Stimulated activated CD4-positive, alpha-beta T cell treated with anti-CD3 and anti-CD28 coated beads, Interleukin-15, amount 100 ng/mL, for 24 hours (primary cell): ENCODE measurements at regions not wholly inside any gene's neighbourhood (a gene's known extent, or its start where the extent isn't known, plus 50 kb on each side); places are given as distances from the start of the nearest gene placed in this dataset.
"Not testable (repeated sequence)": the region's sequence is repeated elsewhere in the genome, so short reads cannot be mapped to it uniquely, and the experiment has no call there.

Source experiments
- DNase-seq: peaks from one replicate; pipeline ENCODE4 v3.0.0-alpha.2; 2020

GRCh38 chr13:90798381-90798780 lies 549.1 kb upstream of the MIR17HG start:
- no peak for DNase-seq

- no peak for DNase-seq
These were observed 547.3 kb upstream of the MIR17HG start for GRCh38 chr13:90800082-90800746.

GRCh38 chr13:90801621-90802020 lies 545.9 kb upstream of the MIR17HG start:
- no peak for DNase-seq

DNA sequence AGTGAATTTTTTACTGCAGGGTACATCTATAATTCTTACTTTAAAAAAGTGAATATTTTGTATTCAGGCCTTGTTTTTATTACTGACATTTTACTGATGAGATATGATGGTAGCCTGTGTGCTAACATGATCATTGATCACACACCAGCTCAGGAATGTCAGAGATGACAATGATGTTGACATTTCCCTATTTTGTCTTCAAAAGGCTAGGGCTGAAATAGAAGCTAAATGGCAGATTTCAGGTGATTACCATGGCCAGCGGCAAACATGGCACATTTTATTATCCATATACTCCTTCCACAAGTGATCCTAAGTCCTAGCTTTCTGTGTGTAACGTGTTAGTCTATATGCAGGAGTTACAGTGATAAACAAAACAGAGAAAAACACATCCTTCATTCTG lies 544.3 kb upstream of the MIR17HG start:
- DNase-seq = no peak

- no peak for DNase-seq
These were observed 541.4 kb upstream of the MIR17HG start for GRCh38 chr13:90806016-90806615.

GRCh38 chr13:90806892-90807291 lies 540.6 kb upstream of the MIR17HG start:
- DNase-seq = no peak

DNA sequence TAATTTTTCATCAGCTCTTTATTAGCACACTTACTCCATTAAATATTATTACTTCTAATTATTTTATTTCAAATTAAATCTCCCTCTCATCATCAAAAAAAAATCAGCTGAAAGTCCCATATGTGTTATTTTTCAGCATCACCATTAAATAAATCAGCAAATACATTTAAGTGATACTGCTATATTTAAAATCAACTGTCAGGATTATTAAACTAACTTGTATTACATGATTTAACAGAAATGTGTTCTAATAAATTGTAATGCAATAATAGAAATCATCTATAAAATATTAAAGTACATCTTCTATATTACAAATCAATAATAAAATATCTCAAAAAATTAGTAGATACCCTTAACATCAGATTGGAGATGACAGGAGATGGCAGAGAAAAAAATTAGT lies 538.6 kb upstream of the MIR17HG start:
- DNase-seq = no peak

DNA sequence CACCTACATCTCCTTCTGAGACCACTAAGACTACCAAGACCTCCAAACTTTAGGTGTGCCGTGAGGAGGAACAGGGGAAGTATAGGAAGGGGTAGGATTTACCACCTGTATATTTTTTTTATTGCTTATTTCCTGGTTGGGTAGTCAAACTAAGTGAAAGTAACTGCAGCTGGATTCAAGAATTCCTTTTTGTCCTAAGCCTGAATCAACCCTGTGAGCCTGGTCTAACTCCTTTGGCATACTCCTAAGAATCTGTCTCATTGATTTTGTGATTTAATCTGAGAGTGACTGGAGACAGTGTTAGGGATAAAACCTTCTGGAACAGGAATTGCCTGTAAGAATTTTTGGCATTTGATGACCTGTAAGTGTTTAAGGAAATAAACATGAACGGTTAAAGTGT lies 523.5 kb upstream of the MIR17HG start:
- DNase-seq = no peak

DNA sequence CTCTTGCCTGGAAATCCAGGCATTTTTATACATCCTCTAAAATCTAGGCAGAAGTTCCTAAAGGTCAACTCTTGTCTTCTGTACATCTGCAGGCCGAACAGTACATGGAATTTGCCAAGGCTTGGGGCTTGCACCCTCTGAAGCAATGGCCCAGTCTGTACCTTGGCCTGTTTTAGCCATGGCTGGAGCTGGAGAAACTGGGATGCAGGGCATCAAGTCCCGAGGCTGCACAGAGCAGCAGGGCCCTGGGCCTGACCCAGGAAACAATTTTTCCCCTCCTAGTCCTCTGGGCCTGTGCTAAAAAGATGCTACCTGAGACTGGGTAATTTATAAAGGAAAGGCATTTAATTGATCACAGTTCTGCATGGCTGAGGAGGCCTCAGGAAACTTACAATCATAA lies 520.8 kb upstream of the MIR17HG start:
- DNase-seq = no peak

GRCh38 chr13:90830782-90831181 lies 516.7 kb upstream of the MIR17HG start:
- DNase-seq = no peak

DNA sequence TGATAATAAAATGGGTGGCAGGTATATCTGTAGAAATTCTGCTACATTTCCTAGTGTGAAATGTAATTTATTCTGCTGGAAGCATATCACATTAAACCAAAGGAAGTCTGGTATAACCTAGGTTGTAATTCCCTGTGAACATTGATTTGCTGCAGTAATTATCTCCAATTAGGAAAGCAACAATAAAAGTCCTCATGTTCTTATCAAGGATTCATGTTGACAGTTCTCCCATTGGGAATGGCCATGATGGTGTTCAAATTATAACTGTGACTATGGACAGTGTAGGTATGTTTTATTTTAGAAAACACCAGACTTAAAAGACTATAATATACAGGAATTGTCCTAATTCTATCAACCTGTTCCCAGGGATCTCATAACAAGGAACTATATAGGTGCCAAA lies 513.5 kb upstream of the MIR17HG start:
- no peak for DNase-seq

GRCh38 chr13:90834700-90835099 lies 512.8 kb upstream of the MIR17HG start:
- DNase-seq = no peak

DNA sequence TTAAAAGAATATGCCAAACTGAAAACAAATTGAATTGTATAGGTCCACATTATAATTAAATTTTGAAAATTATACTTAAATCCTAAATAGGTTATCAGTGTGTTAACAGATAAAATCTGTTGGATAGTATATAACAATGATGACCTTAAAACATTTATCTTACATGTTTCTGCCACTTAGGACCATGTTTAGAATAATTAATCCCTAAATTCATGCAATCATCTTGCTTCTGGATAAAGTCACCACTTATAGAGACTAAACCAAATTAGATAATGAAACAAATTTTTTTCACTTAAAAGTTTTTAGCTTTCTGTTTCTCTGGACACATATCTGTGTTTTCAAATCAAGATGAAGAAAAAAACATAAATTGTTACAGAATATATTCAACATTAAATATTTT lies 511.7 kb upstream of the MIR17HG start:
- DNase-seq = no peak

GRCh38 chr13:90838317-90838960 lies 509.0 kb upstream of the MIR17HG start:
- no peak for DNase-seq

- DNase-seq = no peak
These were observed 508.4 kb upstream of the MIR17HG start for GRCh38 chr13:90839061-90839460.

DNA sequence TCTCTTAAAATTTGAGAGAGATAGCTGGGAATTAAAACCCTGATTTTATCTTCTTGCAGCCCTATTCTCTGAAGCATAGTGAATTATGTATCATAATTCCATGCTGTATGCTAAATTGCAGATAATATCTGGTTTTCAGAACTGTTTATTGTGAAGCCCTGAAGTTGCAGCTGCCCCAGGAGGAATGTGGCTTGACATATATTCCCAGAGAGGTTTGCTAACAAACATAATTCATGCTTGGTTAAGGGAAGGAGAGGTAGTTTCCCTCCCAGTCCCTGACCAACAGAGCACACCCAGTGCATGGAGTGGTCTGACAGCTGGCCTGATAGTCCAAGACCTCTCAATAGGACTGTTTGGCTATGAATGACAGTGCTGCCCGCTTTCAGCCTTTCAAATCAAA lies 500.6 kb upstream of the MIR17HG start:
- DNase-seq = no peak

DNA sequence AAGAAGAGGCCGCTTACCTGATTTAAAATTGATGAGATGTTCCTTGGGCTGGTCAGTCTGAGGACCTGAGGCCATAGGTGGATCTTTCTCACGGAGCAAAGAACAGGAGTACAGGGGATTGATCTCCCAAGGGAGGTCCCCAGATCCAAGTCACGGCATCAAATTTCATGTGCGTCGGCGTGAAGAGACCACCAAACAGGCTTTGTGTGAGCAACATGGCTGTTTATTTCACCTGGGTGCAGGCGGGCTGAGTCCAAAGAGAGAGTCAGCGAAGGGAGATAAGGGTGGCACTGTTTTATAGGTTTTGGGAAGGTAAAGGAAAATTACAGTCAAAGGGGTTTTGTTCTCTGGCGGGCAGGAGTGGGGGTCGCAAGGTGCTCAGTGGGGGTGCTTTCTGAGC lies 493.8 kb upstream of the MIR17HG start:
- DNase-seq = not testable (repeated sequence)

- DNase-seq = no peak
These were observed 489.6 kb upstream of the MIR17HG start for GRCh38 chr13:90857921-90858320.

GRCh38 chr13:90866006-90866405 lies 481.5 kb upstream of the MIR17HG start:
- no peak for DNase-seq

GRCh38 chr13:90867336-90867683 lies 480.2 kb upstream of the MIR17HG start:
- peak; percentile 44 for DNase-seq

GRCh38 chr13:90868321-90868920 lies 479.1 kb upstream of the MIR17HG start:
- DNase-seq = peak; percentile 20

DNA sequence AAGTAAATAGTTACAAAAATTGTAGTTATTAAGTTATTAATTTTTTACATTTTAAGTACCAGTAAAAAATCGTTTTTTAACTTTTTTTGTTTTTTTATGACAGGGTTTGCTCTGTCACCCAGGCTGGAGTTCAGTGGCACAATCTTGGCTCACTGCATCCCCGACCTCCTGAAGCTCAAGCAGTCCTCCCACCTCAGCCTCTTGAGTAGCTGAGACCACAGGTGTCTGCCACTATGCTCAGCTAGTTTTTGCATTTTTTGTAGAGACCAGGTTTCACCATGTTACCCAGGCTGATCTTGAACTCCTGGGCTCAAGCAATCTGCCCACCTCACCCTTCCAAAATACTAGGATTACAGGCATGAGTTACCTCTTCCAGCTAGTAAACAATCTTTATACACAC lies 477.9 kb upstream of the MIR17HG start:
- no peak for DNase-seq

DNA sequence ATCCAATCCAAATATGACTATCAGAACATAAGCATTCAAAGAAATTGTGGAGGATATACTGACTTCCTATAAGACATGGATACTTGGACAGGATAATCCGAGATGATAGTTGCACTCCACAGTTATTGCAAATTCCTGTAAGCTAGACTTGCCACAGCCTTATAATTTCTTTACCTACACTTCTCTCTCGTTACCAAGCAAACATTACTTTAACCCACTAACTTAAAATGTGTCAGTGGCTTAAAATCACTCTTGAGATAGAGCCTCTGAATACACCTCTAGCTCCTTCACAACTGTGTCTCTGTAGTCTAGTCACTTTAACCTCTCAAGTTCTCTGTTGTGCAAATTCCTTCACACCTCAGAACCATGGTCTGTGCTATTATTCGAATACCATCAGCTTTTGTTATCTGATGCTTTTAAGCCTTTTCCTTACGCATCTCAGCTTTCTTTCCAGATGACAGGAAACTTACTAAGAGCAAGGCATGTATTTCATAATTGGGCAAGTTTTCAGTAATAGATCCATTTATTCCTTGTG lies 474.9 kb upstream of the MIR17HG start:
- DNase-seq = no peak

DNA sequence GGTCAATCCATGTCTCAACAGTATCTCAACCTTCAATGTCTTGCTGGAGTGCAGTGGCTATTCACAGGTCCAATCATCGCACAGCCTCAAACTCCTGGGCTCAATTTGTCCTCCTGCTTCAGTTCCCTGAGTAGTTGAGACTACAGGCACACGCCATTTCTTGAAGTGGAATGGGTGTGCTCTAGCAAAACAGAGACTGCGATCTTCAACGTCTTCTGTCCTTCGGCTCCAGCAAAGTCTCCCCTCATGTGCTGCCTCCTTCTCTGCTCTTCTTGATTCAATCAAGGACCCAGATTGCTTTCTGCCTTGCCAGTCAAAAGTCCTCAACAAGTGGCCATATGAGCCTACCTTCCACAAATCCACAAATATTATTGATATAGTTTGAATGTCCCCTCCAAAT lies 466.7 kb upstream of the MIR17HG start:
- DNase-seq = no peak
